ENCODE measurements at regions not wholly inside any gene's neighbourhood (a gene's known extent, or its start where the extent isn't known, plus 50 kb on each side); places are given as distances from the start of the nearest gene placed in this dataset.

DNA sequence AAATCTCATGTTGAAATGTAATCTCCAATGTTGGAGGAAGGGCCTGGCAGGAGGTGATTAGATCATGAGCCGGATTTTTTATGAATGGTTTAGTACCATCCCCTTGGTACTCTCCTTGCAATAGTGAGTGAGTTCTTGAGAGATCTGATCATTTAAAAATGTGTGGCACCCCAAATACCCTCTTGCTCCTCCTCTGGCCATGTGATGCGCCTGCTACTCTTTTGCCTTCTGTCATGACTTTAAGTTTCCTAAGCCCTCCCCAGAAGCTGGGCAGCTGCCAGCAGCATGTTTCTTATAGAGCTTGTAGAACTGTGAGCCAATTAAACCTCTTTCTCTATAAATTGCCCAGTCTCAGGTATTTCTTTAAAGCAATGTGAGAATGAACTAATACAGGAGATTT is 72.6 kb upstream of the FIGN start:
- H3K4me1 Mint-ChIP-seq (ENCODE audit: low read depth) = no peaks in the 10 kb centered on the region
- peaks cover 17% of the 10 kb centered on the region for H3K9me3 Mint-ChIP-seq
- ChIA-PET CTCF (no interaction called here), POLR2A (no interaction called here)
- no peaks in the 10 kb centered on the region for H3K36me3 Mint-ChIP-seq
- H3K4me3 Mint-ChIP-seq = no peak overlapping the region
- intact Hi-C loops (cut with micrococcal nuclease) = no loop called here
- no peaks in the 10 kb centered on the region for H3K27me3 Mint-ChIP-seq
- H3K27ac Mint-ChIP-seq = no peak overlapping the region
- no peak for DNase-seq

DNA sequence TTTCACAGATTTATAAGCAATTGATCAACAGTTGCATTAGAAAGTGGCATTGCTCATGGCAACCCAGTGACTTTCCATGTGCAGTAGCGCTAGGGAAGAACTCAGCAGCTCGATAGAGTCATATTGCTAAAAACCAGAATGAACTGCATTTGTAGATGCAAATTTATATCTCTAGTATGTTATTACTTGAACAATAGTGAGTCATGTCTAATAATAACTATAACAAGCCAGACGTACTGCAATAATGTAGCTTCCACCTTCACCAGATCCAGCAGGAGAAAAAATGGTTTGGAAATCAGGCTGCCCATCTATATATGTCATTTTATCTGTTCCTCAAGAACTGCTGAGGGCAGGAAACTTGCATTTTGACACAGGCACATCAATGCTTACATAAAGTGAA is 66.5 kb upstream of the FIGN start:
- no peak for DNase-seq
- Mint-ChIP-seq H3K4me1 (ENCODE audit: low read depth) (no peaks in the 10 kb centered on the region), H3K9me3 (peaks cover 9% of the 10 kb centered on the region), H3K36me3 (no peaks in the 10 kb centered on the region), H3K27me3 (no peaks in the 10 kb centered on the region), H3K4me3 (no peak overlapping the region), H3K27ac (no peak overlapping the region)
- ChIA-PET POLR2A (no interaction called here), CTCF (no interaction called here)
- intact Hi-C loops (cut with micrococcal nuclease) = no loop called here

- H3K4me1 Mint-ChIP-seq (ENCODE audit: low read depth) = no peaks in the 10 kb centered on the region
- intact Hi-C loops (cut with micrococcal nuclease) = no loop called here
- no peaks in the 10 kb centered on the region for H3K36me3 Mint-ChIP-seq
- no peak overlapping the region for H3K27ac Mint-ChIP-seq
- no peak for DNase-seq
- H3K4me3 Mint-ChIP-seq = no peak overlapping the region
- H3K9me3 Mint-ChIP-seq = peaks cover 15% of the 10 kb centered on the region
- no peaks in the 10 kb centered on the region for H3K27me3 Mint-ChIP-seq
- ChIA-PET CTCF (no interaction called here), POLR2A (no interaction called here)
Measured at GRCh38 chr2:163801486-163801885, 65.7 kb upstream of the FIGN start.

DNA sequence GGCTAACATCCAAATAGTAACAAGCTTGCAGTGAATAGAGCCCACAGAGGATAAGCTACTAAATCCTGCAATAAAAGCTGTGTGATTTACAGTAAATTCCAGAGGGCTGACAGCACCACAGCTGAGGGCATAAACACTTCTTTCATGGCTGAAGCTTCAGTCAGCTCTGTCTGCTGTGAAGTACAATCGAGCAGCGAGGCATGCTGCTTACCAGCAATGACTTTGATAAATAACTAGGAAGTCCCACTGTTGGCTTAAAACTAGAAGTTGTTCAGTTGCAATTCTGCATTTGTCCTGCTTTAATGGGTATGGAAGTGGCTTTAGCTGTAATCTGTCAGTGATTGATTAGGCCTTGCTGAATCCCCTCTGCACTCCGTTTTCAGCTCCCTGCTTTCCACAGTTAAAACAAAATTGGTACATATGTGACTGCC is 65.2 kb upstream of the FIGN start:
- H3K27me3 Mint-ChIP-seq = no peaks in the 10 kb centered on the region
- H3K36me3 Mint-ChIP-seq = no peaks in the 10 kb centered on the region
- DNase-seq = no peak
- intact Hi-C loops (cut with micrococcal nuclease) = no loop called here
- H3K9me3 Mint-ChIP-seq = peaks cover 17% of the 10 kb centered on the region
- H3K4me3 Mint-ChIP-seq = no peak overlapping the region
- ChIA-PET CTCF (no interaction called here), POLR2A (no interaction called here)
- H3K27ac Mint-ChIP-seq = no peak overlapping the region
- no peaks in the 10 kb centered on the region for H3K4me1 Mint-ChIP-seq (ENCODE audit: low read depth)

DNA sequence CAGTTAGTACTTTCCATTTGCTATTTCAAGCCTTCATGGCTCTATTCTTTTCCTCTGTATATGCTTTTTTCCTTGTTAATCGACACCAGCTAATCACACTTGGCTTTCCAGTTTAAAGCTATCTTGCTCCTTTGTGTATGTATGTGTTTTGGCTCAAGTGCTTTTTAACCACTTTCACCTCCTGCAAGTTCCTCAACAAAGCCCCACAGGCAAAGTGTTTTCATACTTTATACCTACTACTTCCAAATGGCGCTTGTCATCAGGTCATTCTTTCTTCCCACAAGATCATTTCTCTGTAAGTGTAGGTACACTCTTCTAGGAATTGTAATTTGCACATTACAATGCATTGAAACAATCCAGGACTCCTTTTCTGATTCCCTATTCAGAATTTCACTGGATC is 64.0 kb upstream of the FIGN start:
- ChIA-PET POLR2A (no interaction called here), CTCF (interaction anchor here (0.6 kb wide), 1 partner anchor 80 kb away, joined by 3 read pairs; no protein-coding TSS in a partner anchor)
- intact Hi-C loops (cut with micrococcal nuclease) = no loop called here

GRCh38 chr2:163794635-163795034 is 58.8 kb upstream of the FIGN start:
- Mint-ChIP-seq H3K4me1 (ENCODE audit: low read depth) (no peaks in the 10 kb centered on the region), H3K27me3 (no peaks in the 10 kb centered on the region), H3K36me3 (no peaks in the 10 kb centered on the region), H3K27ac (no peak overlapping the region), H3K4me3 (no peak overlapping the region), H3K9me3 (peaks cover 27% of the 10 kb centered on the region)
- DNase-seq = no peak
- ChIA-PET CTCF (no interaction called here), POLR2A (no interaction called here)
- intact Hi-C loops (cut with micrococcal nuclease) = no loop called here

More for the DNA sequence above, 64.0 kb upstream of the FIGN start:
- DNase-seq = no peak
- peaks cover 25% of the 10 kb centered on the region for H3K9me3 Mint-ChIP-seq
- no peak overlapping the region for H3K27ac Mint-ChIP-seq
- no peaks in the 10 kb centered on the region for H3K36me3 Mint-ChIP-seq
- H3K4me1 Mint-ChIP-seq (ENCODE audit: low read depth) = no peaks in the 10 kb centered on the region
- no peak overlapping the region for H3K4me3 Mint-ChIP-seq
- H3K27me3 Mint-ChIP-seq = no peaks in the 10 kb centered on the region

All from activated CD4-positive, alpha-beta memory T cell treated with anti-CD3 and anti-CD28 coated beads for 36 hours (primary cell).